AG04449 (cell line): ENCODE measurements at regions not wholly inside any gene's neighbourhood (a gene's known extent, or its start where the extent isn't known, plus 50 kb on each side); places are given as distances from the start of the nearest gene placed in this dataset.

Source experiments
- CTCF ChIA-PET: fragments of 350-600 bp; formaldehyde crosslinking; extraction: SDS; loops from one replicate; lab custom pipeline; 2021; ENCODE audit warnings: antibody characterized with exemption; lab: Yijun Ruan, JAX
- POLR2A ChIA-PET: fragments of 400-600, 350-600 bp; formaldehyde crosslinking; extraction: SDS; loops from one replicate; lab custom pipeline; 2020; ENCODE audit warnings: antibody characterized with exemption, inconsistent platforms; lab: Yijun Ruan, JAX
- DNase-seq: peaks from one replicate; pipeline ENCODE4 v3.0.0-alpha.2; 2010; ENCODE audit warnings: low read depth, low spot score
- H3K4me3 ChIP-seq: 2 replicates; pipeline ENCODE4 v1.5.1; 2011; ENCODE audit warnings: low read depth, mild to moderate bottlenecking, control low read depth, low read length
- CTCF ChIP-seq: IDR thresholded peaks from one replicate; pipeline ENCODE4 v1.5.1; 2011; ENCODE audit warnings: mild to moderate bottlenecking, moderate library complexity, low read length, control low read depth, inconsistent platforms; ENCODE audit not compliant: insufficient read depth; ENCODE audit errors: missing control alignments

DNA sequence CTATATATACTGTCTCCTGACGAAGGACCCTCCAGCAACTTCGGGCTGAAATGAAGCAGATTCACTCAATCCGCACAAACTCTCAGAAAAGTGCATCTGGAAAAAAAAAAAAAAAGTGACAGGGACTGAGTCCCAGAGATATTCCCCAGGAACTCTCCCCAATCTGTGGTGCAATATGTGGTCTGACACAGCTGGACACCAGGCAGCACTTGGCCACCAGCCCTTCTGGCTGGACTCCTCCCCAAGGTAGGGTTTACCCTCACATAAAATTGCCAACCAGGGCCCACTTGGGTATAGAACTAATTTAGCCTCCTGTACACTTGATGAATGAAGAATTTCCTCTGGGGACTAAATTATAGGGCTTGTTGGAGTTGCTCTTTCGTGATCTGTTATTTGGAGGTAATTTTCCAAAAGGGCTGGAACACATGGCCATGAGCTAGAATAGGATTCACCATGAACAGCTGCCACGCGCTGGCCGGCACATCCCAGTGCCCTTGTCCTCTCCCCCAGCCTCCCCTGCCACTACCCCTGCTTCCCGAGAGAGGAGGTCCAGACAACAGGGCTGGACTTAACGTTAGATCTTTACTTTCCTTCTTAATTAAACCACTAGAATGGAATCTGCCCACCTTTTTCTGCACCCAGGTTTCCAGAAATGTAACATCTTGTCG, 379.2 kb downstream of the BMP2 start:
- CTCF ChIA-PET: no interaction called here
- DNase-seq: no peak
- H3K4me3 ChIP-seq: no peak overlapping the region
- POLR2A ChIA-PET: no interaction called here
- no peak for TF ChIP-seq CTCF

DNA sequence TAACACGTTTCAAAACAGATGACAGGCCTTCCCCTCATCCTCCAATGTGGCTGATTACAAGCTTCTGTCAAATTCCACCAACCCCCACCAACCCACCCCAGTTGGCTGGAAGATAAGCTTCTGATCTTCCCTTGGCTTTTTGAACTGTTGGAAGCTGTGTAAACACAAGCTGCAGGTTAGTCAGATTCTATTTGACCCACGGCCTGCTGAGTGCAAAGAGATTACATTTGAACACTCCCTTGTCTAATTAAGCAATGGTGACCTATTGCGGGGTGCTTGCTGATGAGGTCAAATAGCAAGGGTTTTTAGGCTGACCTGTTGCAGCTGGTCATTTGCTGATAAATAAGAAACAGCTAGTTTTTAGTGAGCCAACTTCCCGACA, 379.7 kb downstream of the BMP2 start:
- no peak for TF ChIP-seq CTCF
- DNase-seq: no peak
- ChIA-PET CTCF (no interaction called here), POLR2A (no interaction called here)
- H3K4me3 ChIP-seq: no peak overlapping the region

DNA sequence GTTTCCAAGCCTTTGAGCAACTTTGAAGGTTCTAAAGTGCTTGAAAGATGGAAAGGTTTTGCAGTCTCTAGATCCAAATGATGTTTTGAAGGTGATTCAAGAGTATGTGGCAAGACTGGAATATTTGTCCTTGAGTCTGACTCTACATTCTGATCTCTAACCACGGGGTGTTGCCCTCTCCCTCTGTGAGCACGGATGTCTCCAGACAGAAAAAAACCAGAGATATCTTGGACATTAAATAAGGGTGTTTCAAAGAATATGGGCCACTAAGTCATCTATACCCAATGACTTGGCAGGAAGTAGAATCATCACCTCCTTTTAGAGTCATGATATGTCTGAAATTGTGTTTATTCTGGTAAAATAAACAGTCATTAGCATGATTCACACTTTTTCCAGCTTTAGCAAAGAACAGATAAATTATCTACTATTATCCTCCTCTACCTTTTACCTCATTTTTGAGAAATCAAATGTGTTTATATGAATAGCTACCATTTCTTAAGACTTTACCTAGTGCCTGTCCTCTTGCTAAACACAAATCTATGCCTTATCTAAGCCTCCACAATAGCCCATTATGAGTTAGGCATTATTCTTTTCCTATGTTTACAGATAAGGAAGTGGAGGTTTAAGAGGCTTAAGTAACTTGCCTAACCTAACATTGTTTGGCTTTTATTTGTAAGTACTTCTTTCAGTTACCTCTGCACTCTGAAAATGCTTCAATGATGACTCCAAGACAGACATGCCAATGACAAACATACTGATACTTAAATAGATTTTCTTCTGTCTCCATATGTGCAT, 384.4 kb downstream of the BMP2 start:
- no peak for TF ChIP-seq CTCF
- no peak for DNase-seq
- no peak overlapping the region for H3K4me3 ChIP-seq
- ChIA-PET POLR2A (no interaction called here), CTCF (no interaction called here)

DNA sequence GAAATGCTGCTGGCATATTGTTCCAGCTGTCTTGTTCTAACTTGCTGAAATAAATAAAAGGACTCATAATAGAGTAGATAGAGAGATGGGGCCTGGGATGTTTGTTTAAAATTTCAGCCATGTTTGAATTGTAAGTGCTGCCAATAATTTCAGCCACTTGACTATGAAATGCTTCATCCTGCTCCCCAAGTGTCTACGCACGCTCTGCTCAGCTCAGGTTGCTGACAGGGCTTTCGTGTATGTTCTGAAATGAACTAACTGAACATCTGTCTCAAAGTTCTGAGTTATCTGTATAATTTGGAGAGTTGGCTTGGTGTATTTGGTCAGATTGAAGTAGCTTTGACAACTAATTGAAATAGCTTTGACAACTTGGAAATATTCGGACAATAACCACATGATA, 387.8 kb downstream of the BMP2 start:
- POLR2A ChIA-PET: no interaction called here
- no peak for DNase-seq
- TF ChIP-seq CTCF: no peak
- CTCF ChIA-PET: no interaction called here
- H3K4me3 ChIP-seq: no peak overlapping the region

- POLR2A ChIA-PET: no interaction called here
- no peak overlapping the region for H3K4me3 ChIP-seq
- DNase-seq: no peak
- CTCF ChIA-PET: no interaction called here
- no peak for TF ChIP-seq CTCF
These were observed 388.3 kb downstream of the BMP2 start for GRCh38 chr20:7155794-7156193.

DNA sequence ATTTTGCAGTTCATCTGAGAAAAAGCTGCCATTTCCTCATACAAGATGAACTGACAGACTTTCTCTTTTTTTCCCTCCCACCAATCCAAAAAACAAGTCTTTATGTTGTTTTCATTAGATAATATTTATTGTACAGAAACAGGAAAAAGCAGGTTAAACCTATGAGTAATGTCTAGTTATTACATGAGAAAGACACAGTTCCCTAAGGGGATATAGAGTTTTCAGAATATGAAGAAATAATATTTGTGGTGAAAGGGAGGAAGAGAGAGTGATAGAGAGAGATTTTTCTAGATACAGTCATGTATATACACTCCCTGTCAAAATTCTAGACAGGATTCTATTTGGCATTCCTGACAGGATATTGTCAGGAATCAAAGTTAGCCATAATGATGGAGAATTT, 392.4 kb downstream of the BMP2 start:
- CTCF ChIA-PET: no interaction called here
- DNase-seq: no peak
- H3K4me3 ChIP-seq: no peak overlapping the region
- TF ChIP-seq CTCF: no peak
- POLR2A ChIA-PET: no interaction called here
